DMS 273 treated with DMSO at 0.1 percent for 48 hours (cell line): ENCODE measurements at regions not wholly inside any gene's neighbourhood (a gene's known extent, or its start where the extent isn't known, plus 50 kb on each side); places are given as distances from the start of the nearest gene placed in this dataset.

ENCODE experiments used
- DNase-seq: peaks from one replicate; lab custom pipeline; 2025; lab: John Stamatoyannopoulos, UW

DNA sequence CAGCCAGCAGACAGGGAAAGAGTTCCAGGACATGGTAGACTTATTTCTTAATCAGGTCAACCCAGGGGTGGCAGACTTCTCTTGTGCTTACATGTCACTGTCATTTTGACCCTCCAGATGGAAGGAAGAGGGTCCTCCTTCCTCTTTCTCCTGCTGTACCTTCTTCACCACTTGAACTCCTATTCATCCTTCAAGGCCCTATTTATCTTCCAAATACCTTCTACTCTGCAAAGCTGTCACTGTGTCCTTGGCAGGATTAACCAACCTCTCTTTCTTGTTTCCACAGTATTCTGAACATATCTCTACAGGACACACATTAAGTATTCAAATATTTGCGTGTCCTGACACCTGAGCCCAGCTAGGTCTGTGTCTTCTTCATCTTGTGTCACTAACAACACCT is 163.1 kb downstream of the DICER1 start:
- DNase-seq, result no peak

- DNase-seq, result no peak
These were observed 165.3 kb downstream of the DICER1 start for GRCh38 chr14:94992046-94992445.

DNA sequence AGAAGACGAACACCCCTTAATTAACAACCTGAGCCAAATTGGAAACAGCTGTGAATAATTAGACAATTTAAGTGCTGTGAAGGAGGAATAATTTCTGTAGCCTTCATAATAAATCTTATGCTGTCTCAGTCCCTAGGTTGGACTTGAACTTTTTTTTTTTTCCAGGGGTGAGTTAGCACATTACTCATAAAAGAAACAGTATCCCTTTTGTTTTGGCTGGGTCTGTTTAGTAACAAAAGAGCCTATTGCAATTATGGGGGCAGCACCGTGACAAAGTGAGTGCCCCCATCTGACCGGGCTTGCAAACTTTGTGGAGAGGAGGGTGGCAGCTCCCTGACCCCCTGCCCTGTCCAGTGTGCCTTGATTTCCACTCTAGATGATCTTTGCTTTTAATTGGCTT is 167.4 kb downstream of the DICER1 start:
- no peak for DNase-seq

DNA sequence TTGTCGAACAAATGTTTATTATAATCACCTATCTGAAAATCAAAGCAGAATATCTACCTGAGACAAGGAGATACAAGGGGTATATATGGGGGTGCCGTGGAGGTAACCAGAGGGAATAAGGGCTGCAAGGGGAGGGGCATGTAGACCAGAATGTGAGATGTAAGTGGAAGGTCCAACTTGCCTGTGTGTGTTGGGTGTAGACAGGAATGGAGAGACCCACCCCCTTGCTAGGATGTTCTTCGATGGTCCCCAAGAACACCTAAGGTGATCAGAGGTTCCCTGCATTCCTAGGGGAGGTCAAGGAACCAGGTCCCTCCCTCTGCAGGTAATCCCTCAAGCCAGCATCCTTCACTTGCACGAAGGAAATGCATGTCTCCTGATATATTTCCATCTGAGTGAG is 167.9 kb downstream of the DICER1 start:
- DNase-seq, result no peak

DNA sequence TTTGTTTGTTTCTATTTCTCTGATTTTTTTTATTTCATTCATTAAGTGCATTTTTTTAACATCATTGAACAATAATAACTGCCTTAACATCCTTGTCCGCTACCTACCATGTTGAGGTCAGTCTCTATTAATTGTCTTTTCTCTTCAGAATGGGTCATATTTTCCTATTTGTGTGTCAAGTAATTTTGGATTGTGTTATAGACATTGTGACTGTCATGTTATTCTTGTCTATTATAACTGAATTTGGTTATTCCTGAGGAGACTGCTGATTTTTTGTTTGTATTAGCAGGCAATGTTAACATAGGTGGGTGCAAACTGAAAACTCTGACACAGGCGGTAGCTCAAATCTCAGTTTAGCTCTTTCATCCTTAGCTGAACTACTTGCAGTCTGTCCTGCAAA is 169.9 kb downstream of the DICER1 start:
- DNase-seq, result no peak

DNA sequence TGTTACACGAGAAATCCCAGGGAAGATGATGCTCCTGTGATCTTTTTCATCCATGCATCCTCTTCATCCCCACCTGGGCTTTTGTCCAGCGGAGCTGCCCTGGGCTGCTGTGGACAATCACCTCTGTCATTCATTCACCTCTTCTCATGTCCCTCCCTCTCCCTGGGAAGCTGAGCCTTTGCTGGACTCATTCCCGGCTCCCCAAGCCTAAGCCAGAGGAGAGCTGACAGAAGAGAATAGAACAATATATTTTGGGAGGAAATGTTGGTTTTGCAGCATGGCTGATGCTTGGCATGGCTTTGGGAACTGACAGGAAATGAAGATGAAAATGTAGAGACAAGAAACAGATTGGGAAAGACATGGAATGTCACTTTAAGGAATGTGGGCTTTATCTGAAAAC is 177.4 kb downstream of the DICER1 start:
- no peak for DNase-seq

DNA sequence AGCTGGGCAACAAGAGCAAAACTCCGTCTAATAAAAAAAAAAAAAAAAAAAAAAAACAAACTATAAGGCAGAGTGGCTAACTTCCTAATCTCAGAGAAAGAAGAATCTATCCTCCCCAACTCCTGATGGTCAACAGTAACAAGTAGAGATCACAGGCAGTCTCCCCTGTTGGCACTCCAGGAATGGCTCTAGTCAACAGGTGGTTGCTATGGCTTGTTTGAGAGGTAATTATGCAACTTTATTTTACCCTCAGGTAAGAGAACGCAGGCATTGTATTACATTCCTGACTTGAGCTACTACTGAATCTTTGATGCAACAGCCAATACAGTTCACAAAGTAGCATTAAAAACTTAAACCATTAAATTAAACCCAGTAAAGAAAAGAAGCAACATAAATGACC is 180.3 kb downstream of the DICER1 start:
- no peak for DNase-seq

DNA sequence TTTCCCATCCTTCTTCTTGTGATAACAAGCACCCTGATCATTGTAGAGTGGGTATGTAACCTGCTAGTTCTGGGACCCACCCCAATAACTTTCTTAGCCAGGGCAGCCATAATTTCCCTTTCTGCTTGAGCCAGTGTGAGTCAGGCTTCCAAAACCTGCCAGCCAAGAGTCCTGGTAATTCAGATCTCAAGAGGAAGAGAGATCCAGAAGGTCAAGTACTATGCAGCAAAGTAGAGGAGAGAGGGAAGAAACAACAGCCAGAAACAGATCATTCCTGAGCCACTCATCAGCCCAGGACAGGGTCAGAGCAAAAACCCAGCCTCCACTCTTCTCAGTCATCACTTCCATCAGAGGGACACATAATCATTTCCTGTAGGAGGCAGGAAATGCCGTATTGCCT is 182.0 kb downstream of the DICER1 start:
- no peak for DNase-seq

DNA sequence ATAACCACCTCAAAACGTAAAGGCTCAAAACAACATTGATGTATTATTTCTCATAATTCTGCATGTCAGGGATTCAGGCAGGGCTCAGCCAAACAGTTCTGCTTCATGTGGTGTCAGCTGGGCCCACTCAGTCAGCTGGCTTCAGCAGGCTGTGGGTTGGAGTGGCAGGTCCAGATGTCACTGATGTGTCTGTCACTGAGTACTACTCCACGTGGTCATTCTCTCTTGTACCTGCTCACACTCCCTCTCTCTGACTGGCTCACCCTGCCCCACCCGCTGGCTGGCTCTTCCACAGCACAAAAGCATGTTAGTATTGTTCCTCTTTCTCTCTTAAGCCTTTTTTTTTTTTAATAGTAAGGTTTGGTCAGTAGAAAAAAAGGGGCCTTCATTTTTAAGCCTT is 182.4 kb downstream of the DICER1 start:
- DNase-seq, result no peak

- DNase-seq, result no peak
These were observed 182.9 kb downstream of the DICER1 start for GRCh38 chr14:94974422-94974821.

DNA sequence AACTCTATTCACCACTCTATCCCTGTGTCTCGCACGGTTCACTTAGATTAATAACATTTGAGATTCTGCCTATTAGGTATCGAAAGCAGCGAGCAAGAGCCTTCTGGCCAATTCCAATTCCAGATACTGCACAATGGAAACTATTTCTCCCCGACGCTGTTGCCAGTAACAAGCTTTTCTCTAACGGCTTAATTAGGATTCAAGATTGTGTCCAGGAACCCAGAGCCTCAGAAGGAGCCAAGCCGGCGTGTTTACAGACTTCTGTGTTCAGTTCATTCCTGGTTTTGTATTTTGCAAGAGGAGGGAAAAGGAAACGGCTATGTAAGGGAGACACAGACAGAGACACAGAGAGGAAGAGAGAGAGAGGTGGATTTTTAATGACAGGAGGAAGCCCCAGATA is 185.6 kb downstream of the DICER1 start:
- no peak for DNase-seq

DNA sequence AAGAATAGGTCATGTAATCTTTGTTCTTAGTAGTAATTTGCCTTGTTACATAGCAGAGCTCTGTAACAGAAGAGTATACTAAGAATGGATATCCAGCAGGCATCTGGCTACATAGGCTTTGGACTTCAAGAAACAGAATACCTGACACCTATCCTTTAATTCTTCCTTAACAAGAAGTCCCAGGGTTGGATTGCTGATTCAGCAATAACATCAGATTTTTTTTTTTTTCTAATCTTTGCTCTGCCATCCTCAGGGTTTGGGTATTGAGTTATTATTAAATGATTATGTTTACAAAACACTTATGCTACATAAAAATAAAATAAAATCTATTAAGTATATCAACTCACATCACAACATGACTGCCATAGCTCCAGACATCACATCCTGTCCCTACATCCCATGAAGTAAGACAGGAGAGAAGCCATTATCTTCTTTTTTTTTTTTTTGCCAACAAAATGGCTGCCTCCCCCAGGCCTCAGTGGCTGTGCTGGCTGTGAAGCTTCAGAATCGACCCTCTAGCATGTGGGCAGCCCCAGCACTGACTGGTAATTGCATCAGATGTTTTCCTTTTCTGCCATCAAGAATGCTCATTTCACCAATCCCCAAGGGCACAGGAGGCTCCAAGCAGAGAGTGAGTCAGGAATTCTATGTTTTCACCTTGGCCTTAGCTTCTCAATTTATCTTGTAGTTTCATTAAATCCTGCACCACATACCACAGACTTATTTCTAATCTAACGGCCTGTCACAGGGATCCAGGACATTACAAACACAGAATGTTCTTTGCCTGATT is 186.2 kb downstream of the DICER1 start:
- no peak for DNase-seq

GRCh38 chr14:94969766-94970165 is 187.6 kb downstream of the DICER1 start:
- DNase-seq, result no peak

- DNase-seq, result no peak
These were observed 190.5 kb downstream of the DICER1 start for GRCh38 chr14:94966868-94967267.

DNA sequence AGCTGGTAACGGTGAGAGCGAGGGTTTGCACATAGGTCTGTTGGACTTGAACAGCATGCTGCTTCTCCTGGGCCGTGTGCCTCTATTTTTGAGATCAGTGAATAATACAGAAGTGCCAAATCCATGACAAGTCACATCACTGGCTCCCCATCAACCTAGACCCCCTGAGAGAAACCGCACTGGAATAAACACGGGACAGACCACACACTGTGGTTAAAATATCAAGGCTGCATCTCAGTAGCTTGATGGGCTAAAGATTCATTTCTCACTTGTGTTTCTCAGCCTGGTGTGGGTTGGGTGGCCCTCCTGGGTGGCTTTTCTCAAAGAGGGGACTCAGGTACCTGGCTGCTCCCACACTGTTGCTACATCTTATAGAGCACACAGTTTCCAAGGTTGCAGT is 191.0 kb downstream of the DICER1 start:
- DNase-seq, result no peak

DNA sequence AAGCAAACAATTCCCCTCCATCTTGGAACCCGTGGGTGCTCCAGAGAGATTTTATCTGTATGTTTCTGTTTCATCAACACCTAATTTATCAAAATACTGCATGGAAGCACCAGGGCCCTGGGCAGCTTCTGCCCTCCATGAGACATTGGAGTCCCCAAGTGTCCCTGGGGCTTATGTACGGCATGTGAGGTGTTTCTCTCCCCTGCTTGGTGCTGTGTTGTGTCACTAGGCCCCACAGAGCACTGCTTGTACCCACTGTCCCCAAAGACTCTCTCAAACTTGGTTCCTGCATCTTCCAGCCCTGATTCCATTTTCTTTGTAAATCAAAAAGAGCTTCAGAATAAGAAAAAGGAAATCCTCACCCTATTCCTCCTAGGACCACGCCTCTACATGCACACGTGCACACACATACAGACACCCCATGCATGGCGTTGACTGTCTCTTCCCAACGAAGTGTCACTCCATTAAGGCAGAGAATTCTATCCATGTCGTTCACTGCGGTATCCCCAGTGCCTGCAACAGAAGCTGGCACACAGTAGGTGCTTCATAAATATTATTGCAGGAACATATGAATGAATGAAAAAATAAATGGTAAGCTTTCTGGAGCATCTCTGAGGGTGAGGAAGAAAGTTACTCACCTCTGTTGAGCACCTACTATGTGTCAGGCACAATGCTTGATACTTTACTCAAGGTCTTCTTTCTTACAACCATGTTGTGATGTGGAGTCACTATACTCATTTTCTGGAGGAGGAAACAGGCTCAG is 191.6 kb downstream of the DICER1 start:
- no peak for DNase-seq

GRCh38 chr14:94964931-94965330 is 192.4 kb downstream of the DICER1 start:
- no peak for DNase-seq

DNA sequence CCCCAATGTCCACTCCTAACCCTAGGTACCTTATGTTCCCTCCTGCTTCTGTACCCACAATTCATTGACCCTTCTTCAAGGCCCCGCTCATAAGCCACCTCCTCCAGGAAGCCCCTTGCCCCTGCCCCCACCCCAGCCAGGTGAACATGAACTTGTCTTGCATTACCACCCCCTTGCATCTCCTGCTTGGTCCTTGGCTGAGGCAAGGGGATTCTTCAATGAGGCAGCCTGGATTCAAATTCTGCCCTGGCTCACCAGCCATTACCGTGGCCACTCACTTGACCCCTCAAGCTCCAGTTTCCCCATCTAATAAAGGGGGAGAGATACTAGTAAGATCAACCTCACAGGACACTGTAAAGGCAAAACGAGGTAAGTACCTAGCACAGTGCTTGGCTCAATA is 193.1 kb downstream of the DICER1 start:
- no peak for DNase-seq

DNA sequence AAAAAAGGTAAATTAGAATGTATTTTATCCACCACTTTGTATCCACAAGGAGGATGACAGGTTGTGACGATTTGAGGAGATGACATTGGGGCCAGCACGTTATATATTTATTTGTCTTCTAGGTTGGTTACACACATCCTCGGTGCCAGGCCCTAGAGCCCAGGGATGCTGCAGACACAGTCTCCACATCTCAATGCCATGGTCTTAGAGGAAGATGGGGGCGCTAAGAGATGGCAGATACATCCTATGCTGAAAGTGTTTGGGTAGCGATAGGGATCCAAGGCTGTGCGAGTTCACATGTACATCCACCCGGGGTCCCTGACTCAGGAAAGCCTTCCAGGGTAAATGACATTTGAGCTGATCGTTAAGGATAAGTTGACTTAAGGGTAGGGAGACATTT is 193.1 kb upstream of the GSC start:
- no peak for DNase-seq

DNA sequence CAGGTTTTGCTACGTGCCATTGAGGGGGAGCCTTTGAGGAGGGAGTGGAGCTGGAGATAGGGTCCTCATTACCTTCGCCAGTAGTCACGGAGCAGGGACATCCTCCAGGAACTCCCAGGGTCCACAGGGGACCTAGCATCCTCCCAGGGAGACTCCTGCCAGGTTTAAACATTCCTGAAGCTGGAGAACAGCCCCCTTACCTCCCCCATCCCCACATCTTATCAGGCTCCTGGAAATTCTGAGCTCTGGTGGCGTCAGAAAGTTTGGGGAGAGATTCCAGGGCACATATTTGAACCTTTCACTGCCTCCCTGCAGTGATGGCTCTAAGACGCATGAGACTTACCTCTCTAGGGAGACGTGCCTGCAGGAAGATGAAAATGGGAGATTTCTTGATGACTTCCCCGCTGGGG is 192.3 kb upstream of the GSC start:
- DNase-seq, result no peak

GRCh38 chr14:94961386-94962165 is 191.7 kb upstream of the GSC start:
- no peak for DNase-seq

GRCh38 chr14:94960285-94961001 is 190.5 kb upstream of the GSC start:
- DNase-seq, result no peak
